HL-60 (cell line): ENCODE measurements at regions not wholly inside any gene's neighbourhood (a gene's known extent, or its start where the extent isn't known, plus 50 kb on each side); places are given as distances from the start of the nearest gene placed in this dataset.

Source experiments
- DNase-seq, 2 experiments: peaks; one replicate each; pipeline ENCODE4 v3.0.0-alpha.2; 2010 to 2020; ENCODE audit warnings: low read depth in 1 of 2, low spot score in 1 of 2
- H3K27ac ChIP-seq: fragments of 250-450 bp; sonication (Bioruptor Pico); replicated peaks from 2 replicates; pipeline ENCODE4 v1.5.1; 2020; ENCODE audit warnings: mild to moderate bottlenecking, moderate library complexity
- H3K27me3 ChIP-seq: fragments of 250-450 bp; sonication (Bioruptor Pico); 2 replicates; pipeline ENCODE4 v1.5.1; 2021; ENCODE audit warnings: mild to moderate bottlenecking, moderate library complexity; ENCODE audit not compliant: insufficient read depth, poor library complexity, severe bottlenecking
- H3K4me3 ChIP-seq: replicated peaks from 2 replicates; pipeline ENCODE4 v1.5.1; 2011; ENCODE audit warnings: mild to moderate bottlenecking, control low read depth, low read length; ENCODE audit not compliant: insufficient read depth
- GABPA ChIP-seq: IDR thresholded peaks from 2 replicates; pipeline ENCODE4 v1.6.1; 2012; ENCODE audit warnings: low read depth
- POLR2AphosphoS5 ChIP-seq: IDR thresholded peaks from 2 replicates; pipeline ENCODE4 v1.6.1; 2012; ENCODE audit warnings: low read depth
- REST ChIP-seq: IDR thresholded peaks from 2 replicates; pipeline ENCODE4 v1.6.1; 2012; ENCODE audit warnings: low read depth; ENCODE audit not compliant: insufficient replicate concordance
- SPI1 ChIP-seq: IDR thresholded peaks from 2 replicates; pipeline ENCODE4 v1.6.1; 2012; ENCODE audit warnings: low read depth, mild to moderate bottlenecking, borderline replicate concordance
- TF ChIP-seq, protein P1 (sequence below): IDR thresholded peaks from one replicate; pipeline ENCODE4 v1.5.1; 2011; ENCODE audit warnings: low read length, control low read depth, inconsistent platforms; ENCODE audit not compliant: insufficient read depth

- no peak for TF ChIP-seq SPI1
- TF ChIP-seq POLR2AphosphoS5: no peak
- TF ChIP-seq GABPA: no peak
- no peak for TF ChIP-seq REST
- TF ChIP-seq, protein P1, sequence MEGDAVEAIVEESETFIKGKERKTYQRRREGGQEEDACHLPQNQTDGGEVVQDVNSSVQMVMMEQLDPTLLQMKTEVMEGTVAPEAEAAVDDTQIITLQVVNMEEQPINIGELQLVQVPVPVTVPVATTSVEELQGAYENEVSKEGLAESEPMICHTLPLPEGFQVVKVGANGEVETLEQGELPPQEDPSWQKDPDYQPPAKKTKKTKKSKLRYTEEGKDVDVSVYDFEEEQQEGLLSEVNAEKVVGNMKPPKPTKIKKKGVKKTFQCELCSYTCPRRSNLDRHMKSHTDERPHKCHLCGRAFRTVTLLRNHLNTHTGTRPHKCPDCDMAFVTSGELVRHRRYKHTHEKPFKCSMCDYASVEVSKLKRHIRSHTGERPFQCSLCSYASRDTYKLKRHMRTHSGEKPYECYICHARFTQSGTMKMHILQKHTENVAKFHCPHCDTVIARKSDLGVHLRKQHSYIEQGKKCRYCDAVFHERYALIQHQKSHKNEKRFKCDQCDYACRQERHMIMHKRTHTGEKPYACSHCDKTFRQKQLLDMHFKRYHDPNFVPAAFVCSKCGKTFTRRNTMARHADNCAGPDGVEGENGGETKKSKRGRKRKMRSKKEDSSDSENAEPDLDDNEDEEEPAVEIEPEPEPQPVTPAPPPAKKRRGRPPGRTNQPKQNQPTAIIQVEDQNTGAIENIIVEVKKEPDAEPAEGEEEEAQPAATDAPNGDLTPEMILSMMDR: no peak
- no peak overlapping the region for H3K4me3 ChIP-seq
- H3K27me3 ChIP-seq: no peaks in the 10 kb centered on the region
- no peak overlapping the region for H3K27ac ChIP-seq
- no peak for DNase-seq
Observed at GRCh38 chr17:53932386-53932785, 109.7 kb downstream of the KIF2B start.

- TF ChIP-seq REST (no peak), GABPA (no peak), SPI1 (no peak), POLR2AphosphoS5 (no peak)
- TF ChIP-seq, protein P1: no peak
- no peak overlapping the region for H3K27ac ChIP-seq
- H3K27me3 ChIP-seq: no peaks in the 10 kb centered on the region
- DNase-seq: no peak
- no peak overlapping the region for H3K4me3 ChIP-seq
Observed at GRCh38 chr17:53934931-53935330, 112.2 kb downstream of the KIF2B start.

- H3K27ac ChIP-seq: no peak overlapping the region
- H3K4me3 ChIP-seq: no peak overlapping the region
- no peak for DNase-seq
- TF ChIP-seq REST (no peak), GABPA (no peak)
- no peaks in the 10 kb centered on the region for H3K27me3 ChIP-seq
Observed at GRCh38 chr17:53941231-53941630, 118.5 kb downstream of the KIF2B start.

- TF ChIP-seq SPI1 (no peak), REST (no peak), POLR2AphosphoS5 (no peak), GABPA (no peak)
- TF ChIP-seq, protein P1: no peak
- Histone ChIP-seq H3K4me3 (no peak overlapping the region), H3K27ac (no peak overlapping the region), H3K27me3 (no peaks in the 10 kb centered on the region)
- DNase-seq: no peak
Observed at GRCh38 chr17:53942436-53942835, 119.7 kb downstream of the KIF2B start.
